PC-9 (cell line): ENCODE measurements at regions not wholly inside any gene's neighbourhood (a gene's known extent, or its start where the extent isn't known, plus 50 kb on each side); places are given as distances from the start of the nearest gene placed in this dataset.

Experiments used
- BruUV-seq: library from RNA; stranded (reverse); fragments of 400-500 nt; replicated peaks from 2 replicates; lab custom pipeline; 2021; lab: Mats Ljungman, UMichigan
- CTCF ChIA-PET: fragments of 300-600 bp; sonication (Branson Sonifier 250); formaldehyde crosslinking; loops from one replicate; lab custom pipeline; 2022; ENCODE audit warnings: antibody characterized with exemption; lab: Charles Lee
- POLR2A ChIA-PET: fragments of 300-600 bp; sonication (Branson Sonifier 250); formaldehyde crosslinking; loops from one replicate; lab custom pipeline; 2022; ENCODE audit warnings: antibody characterized with exemption; ENCODE audit not compliant: unreplicated experiment; lab: Charles Lee
- DNase-seq, 2 experiments: peaks; one replicate each; pipeline versions ENCODE4 v3.0.0 to v3.0.0-alpha.2; 2015 to 2022; ENCODE audit warnings: mixed read lengths in 1 of 2
- H2AFZ ChIP-seq: fragments of 200-600 bp; sonication (generic); 2 replicates; pipeline ENCODE4 v1.8.1; 2017; ENCODE audit warnings: antibody characterized with exemption
- H3F3A ChIP-seq: fragments of 200-600 bp; sonication (generic); 2 replicates; pipeline ENCODE4 v1.8.1; 2017; ENCODE audit warnings: antibody characterized with exemption, mild to moderate bottlenecking, low read depth; ENCODE audit not compliant: insufficient read depth
- H3K27ac ChIP-seq: fragments of 200-600 bp; sonication (generic); 2 replicates; pipeline ENCODE4 v1.6.1; 2016; ENCODE audit warnings: mixed run types
- H3K27me3 ChIP-seq: fragments of 200-600 bp; sonication (generic); 2 replicates; pipeline ENCODE4 v1.6.1; 2016; ENCODE audit warnings: low read depth, mixed run types; ENCODE audit not compliant: insufficient read depth
- H3K36me3 ChIP-seq: fragments of 200-600 bp; sonication (generic); 2 replicates; pipeline ENCODE4 v1.6.1; 2016; ENCODE audit warnings: low read depth, mixed run types
- H3K4me1 ChIP-seq: fragments of 200-600 bp; sonication (generic); replicated peaks from 2 replicates; pipeline ENCODE4 v1.6.1; 2016; ENCODE audit warnings: mixed run types; ENCODE audit not compliant: insufficient read depth
- H3K4me2 ChIP-seq: fragments of 200-600 bp; sonication (generic); 2 replicates; pipeline ENCODE4 v1.6.1; 2017; ENCODE audit warnings: mixed run types
- H3K4me3 ChIP-seq: fragments of 200-600 bp; sonication (generic); 2 replicates; pipeline ENCODE4 v1.6.1; 2016; ENCODE audit warnings: mixed run types
- H3K79me2 ChIP-seq: fragments of 200-600 bp; sonication (generic); 2 replicates; pipeline ENCODE4 v1.6.1; 2017; ENCODE audit warnings: low read depth, mixed run types
- H3K9me2 ChIP-seq: fragments of 200-600 bp; sonication (generic); 2 replicates; pipeline ENCODE4 v1.8.1; 2017; ENCODE audit warnings: mild to moderate bottlenecking; ENCODE audit not compliant: insufficient read depth
- H3K9me3 ChIP-seq: fragments of 200-600 bp; sonication (generic); 2 replicates; pipeline ENCODE4 v1.8.1; 2016; ENCODE audit warnings: low read depth; ENCODE audit not compliant: insufficient read depth
- H4K20me1 ChIP-seq: fragments of 200-600 bp; sonication (generic); 2 replicates; pipeline ENCODE4 v1.8.1; 2017; ENCODE audit not compliant: insufficient read depth
- CTCF ChIP-seq: fragments of 200-600 bp; sonication (generic); conservative IDR thresholded peaks from 2 replicates; pipeline ENCODE4 v1.6.1; 2017; ENCODE audit warnings: mixed run types, antibody characterized with exemption, mild to moderate bottlenecking, moderate library complexity
- EZH2 ChIP-seq: fragments of 200-600 bp; sonication (generic); IDR thresholded peaks from 2 replicates; pipeline ENCODE4 v1.8.0; 2017; ENCODE audit warnings: antibody characterized with exemption, low read depth
- intact Hi-C: fragments of 100-400 bp; cut with micrococcal nuclease; formaldehyde crosslinking; loops from one replicate; pipeline ENCODE4 v1.10.0; 2022; ENCODE audit not compliant: unreplicated experiment

- no peaks in the 10 kb centered on the region for H3K27me3 ChIP-seq
- no TSS peak for BruUV-seq
- H4K20me1 ChIP-seq: no peaks in the 10 kb centered on the region
- H3K4me1 ChIP-seq: no peaks in the 10 kb centered on the region
- intact Hi-C loops: no loop called here
- no peaks in the 10 kb centered on the region for H3F3A ChIP-seq
- H3K9me3 ChIP-seq: no peaks in the 10 kb centered on the region
- H2AFZ ChIP-seq: no peak overlapping the region
- TF ChIP-seq CTCF: no peak
- TF ChIP-seq EZH2: no peak
- H3K79me2 ChIP-seq: no peaks in the 10 kb centered on the region
- CTCF ChIA-PET: no interaction called here
- no peak overlapping the region for H3K27ac ChIP-seq
- no peak for DNase-seq
- POLR2A ChIA-PET: no interaction called here
- no peak overlapping the region for H3K4me3 ChIP-seq
- H3K36me3 ChIP-seq: no peaks in the 10 kb centered on the region
- H3K9me2 ChIP-seq: no peaks in the 10 kb centered on the region
- no peak overlapping the region for H3K4me2 ChIP-seq
These were observed 343.7 kb downstream of the PTEN start for GRCh38 chr10:88207121-88207546.

- BruUV-seq: no TSS peak
- H3K4me1 ChIP-seq: no peaks in the 10 kb centered on the region
- no peaks in the 10 kb centered on the region for H3K36me3 ChIP-seq
- no peaks in the 10 kb centered on the region for H3K9me2 ChIP-seq
- no peaks in the 10 kb centered on the region for H3K79me2 ChIP-seq
- no peak overlapping the region for H3K4me2 ChIP-seq
- H3K9me3 ChIP-seq: no peaks in the 10 kb centered on the region
- no peak overlapping the region for H2AFZ ChIP-seq
- H3K27me3 ChIP-seq: no peaks in the 10 kb centered on the region
- H3K27ac ChIP-seq: no peak overlapping the region
- CTCF ChIA-PET: no interaction called here
- H4K20me1 ChIP-seq: no peaks in the 10 kb centered on the region
- H3K4me3 ChIP-seq: no peak overlapping the region
- DNase-seq: no peak
- no peaks in the 10 kb centered on the region for H3F3A ChIP-seq
- intact Hi-C loops: no loop called here
- POLR2A ChIA-PET: no interaction called here
- TF ChIP-seq CTCF: no peak
- TF ChIP-seq EZH2: no peak
These were observed 345.8 kb downstream of the PTEN start for GRCh38 chr10:88209231-88209630.

- no TSS peak for BruUV-seq
- Histone ChIP-seq H3K4me2 (no peak overlapping the region), H3K36me3 (no peaks in the 10 kb centered on the region), H3K27me3 (no peaks in the 10 kb centered on the region), H4K20me1 (no peaks in the 10 kb centered on the region), H3K4me1 (no peaks in the 10 kb centered on the region), H3F3A (no peaks in the 10 kb centered on the region), H3K27ac (no peak overlapping the region), H3K9me3 (no peaks in the 10 kb centered on the region), H3K9me2 (no peaks in the 10 kb centered on the region), H2AFZ (no peak overlapping the region), H3K79me2 (no peaks in the 10 kb centered on the region), H3K4me3 (no peak overlapping the region)
- no peak for DNase-seq
- intact Hi-C loops: no loop called here
- ChIA-PET POLR2A (no interaction called here), CTCF (no interaction called here)
- no peak for TF ChIP-seq CTCF
These were observed 346.6 kb downstream of the PTEN start for GRCh38 chr10:88209837-88210561.
